AG20443 (cell line): ENCODE measurements at regions not wholly inside any gene's neighbourhood (a gene's known extent, or its start where the extent isn't known, plus 50 kb on each side); places are given as distances from the start of the nearest gene placed in this dataset.

Experiments used
- DNase-seq: peaks from one replicate; pipeline ENCODE4 v3.0.0; 2012; ENCODE audit warnings: low spot score, mixed read lengths

DNA sequence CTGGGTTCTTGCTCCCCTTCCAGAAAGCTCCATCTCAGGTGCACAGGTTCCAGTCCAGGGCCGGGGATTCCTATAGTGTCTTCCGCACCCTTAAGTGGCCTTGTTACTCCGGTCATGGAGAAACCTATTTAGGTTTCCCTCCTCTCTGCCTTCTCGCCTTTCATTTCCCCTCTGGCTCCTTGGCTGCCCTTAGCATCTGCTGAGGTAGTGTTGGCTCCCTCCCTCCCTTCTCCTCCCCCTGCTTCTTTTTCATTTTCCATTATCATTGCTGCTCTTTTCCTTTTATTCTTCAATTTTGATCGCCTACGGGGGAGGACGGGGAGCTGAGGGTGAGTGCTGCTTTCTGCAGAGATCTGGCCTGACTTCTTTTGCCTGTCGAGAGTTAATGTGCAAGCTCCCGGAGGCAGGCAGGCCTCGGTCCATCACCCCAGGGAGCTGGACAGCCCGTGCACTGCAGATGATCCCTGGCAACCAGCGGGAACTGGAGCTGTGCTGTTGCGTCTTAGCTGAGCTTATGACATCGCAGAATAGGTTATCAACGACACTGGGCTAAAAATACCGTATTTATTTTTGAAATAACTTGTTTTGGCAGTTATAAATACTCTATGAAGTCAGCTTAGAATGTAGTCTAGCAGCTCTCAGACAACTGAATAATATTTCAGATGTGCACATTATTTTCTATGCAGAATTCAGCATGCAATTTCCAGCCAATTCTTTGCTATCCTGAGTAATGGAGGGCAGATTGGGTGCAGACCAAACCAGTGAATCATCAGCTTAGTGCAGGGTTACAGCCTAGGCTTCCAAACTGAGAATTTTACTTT lies 141.9 kb downstream of the SLC4A3 start:
- DNase-seq = peak; percentile 50

DNA sequence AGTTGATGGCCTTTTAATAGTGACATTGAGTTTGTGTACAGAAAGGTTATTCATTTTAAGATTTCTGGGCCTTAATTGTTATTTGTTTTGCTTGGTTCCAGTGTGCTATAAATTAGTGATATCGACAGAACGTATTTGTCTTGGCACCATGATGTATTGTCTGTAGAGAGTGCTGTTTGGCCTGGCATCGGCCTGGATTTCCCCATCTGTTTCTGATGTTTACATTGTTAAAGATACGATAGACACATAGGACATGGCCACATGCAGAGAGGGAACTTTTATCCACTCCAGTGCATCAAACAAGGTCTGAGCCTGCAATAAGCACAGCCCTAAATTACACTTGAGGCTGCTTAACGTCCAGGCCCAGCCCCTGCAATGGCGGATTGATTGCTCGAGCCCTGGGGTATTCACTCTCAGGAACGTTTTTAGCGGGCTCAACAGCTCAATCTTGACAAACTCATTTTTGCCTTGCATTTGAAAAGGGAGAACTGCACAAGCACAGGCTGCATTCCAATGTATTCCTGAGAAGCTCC lies 144.7 kb downstream of the SLC4A3 start:
- no peak for DNase-seq

DNA sequence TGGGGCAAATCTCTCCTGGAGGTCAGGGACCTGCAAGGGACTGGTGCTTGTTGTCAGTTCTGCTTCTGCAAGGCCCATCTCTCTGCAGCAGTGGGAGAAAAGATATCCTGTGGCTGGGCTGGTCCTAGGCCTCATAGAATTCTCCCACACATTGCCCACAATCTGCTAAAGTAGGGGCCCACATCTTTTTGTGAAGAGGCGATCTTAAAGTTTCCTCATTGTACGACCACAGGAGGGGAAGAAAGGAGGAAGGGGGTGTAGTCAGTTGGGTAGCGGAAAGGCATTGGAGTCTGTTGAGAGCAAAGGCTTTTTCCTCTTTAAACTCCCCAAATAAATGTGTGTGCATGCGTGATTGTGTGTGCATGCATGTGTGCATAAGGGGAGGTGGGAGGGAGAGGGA lies 145.3 kb downstream of the SLC4A3 start:
- no peak for DNase-seq

DNA sequence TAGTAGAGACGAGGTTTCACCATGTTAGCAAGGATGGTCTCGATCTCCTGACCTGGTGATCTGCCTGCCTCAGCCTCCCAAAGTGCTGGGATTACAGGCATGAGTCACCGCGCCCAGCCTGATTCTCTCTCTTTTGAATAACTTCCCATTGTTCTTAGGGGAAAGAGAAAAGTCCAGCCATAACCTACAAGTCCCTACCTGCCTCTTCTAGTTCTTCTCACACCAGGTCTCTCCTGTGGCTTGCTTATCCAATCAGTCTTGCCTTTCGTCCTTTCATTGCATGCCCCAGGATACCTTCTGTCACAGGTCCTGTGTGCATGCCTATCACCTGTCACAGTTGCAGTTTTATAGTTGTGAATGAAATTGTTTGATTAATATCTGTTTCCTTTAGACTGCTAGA lies 148.1 kb downstream of the SLC4A3 start:
- no peak for DNase-seq

DNA sequence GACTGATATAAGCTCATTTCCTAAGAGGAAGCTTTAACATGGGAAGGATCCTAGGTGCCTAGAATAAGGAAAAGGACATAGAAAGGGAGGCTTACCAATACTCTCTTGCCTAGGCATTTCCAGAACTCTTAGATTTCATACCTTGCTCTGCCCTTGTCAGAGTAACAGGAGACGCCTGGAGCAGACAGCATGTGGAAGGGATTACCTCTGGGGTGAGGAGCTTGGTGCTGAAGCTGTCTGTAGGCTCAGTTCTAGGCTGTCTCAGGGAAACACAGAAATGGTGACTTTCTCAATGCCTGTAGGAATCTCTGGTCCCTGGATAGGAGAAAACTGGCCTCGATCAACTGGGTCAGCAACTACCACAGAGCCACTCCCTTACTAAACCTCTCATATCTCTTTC lies 150.0 kb downstream of the SLC4A3 start:
- DNase-seq = no peak

DNA sequence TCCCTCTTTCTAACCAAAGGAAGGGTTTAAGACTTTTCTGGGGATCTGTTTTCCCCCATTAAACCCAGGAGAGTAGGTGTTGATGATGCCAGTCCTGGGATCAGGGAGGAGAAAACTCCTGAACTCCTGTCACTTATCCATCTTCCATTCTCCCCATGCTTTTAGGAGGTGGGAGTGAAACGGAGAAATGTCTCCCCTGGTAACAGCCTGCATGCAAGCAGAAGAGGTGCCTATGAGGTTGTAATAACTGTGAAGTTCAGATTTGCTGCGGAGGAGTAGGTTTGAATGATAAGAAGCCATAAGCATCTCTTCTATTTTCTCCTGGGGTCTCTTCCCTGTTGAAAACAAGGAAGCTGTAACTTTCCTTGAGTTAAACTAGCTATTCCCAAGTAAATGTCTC lies 150.8 kb downstream of the SLC4A3 start:
- no peak for DNase-seq

DNA sequence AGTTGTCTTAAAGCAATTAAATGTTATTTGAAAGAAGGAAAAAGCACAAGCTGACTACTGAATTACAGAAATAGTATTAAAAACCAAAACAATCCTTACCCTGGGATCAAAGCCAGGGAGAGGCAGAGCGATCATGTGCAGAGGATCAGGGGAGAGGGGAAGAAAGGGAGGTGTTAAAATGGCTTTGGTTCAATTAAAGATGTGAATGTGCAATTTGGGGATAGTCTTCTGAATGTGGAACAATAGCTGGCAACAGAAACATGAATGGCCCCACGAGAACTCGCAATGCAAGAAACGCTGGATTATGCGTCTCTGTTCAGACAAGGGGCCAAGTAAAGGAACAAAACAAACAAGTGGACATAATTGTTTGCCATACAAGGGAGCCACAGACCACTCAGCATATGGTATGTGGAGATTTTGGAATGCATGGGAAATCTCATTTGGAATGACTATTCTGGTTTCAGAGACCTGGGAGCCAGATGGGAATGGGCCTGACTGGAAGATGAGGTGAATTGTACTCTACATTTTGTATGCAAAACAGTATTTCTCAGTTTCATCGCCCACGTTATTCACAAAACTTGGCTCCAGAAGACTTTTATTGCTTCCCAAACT lies 155.4 kb downstream of the SLC4A3 start:
- no peak for DNase-seq

DNA sequence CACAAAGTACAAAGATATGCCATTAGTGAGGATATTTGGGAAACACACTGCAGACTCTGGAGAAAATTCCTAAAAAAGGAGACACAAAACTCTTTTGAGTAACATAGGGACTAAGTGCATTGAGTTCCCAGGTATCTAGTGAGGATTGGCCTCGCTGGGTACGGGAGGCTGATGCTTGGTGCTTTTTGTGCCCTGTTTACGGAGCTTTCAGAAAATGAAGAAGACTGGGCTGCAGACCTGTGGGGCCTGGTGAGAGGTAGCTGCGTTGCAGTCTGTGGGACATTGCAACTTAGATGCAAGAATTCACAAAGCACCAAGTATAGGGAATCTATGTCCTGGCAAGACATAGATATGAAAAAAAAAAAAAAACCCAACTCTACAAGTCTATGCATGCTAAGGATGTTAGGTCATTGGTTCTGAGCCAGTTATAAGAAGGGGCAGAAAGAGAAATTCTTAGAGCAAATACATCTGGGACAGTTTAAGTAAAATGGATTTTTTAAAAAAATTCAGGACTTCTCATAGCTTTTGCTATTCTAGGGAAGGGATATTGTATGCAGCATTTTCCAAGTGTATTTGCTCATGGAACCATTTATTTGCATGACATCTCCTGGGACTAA lies 156.0 kb downstream of the SLC4A3 start:
- no peak for DNase-seq

DNA sequence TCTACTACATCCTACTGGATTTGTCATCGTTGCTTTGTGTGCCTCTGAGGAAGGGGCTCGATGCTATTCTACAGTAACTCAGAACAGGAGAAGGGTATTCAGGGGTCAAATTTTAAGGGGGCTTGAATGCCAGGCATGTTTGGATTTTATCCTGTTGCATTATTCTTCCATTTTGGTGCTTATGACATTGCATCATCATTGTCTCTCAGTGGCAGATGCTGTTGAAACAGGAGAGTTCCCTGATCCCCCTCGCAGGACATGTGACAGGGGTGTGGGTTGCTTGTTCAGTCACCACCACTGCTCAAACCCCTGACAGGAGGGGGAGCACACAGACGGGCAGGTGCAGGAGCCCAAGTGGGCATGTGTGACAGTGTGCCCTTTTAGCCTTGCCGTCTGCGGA lies 156.7 kb downstream of the SLC4A3 start:
- no peak for DNase-seq

DNA sequence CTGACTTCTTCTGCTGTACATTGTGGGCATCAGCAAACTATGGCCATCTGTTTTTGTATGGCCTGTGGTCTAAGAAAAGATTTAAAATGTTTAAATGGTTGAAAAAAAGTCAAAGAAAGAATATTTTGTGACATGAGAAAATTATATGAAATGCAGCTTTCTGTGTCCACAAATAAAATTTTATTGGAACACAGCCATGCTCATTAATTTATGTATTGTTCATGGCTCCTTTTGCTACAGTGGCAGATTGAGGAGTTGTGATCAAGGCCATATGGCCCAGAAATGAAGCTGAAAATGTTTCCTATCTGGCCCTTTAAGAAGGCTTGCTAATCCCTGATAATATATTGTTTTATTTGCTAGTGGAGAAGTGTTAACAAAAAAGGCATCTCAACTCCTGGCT lies 162.0 kb downstream of the SLC4A3 start:
- no peak for DNase-seq

DNA sequence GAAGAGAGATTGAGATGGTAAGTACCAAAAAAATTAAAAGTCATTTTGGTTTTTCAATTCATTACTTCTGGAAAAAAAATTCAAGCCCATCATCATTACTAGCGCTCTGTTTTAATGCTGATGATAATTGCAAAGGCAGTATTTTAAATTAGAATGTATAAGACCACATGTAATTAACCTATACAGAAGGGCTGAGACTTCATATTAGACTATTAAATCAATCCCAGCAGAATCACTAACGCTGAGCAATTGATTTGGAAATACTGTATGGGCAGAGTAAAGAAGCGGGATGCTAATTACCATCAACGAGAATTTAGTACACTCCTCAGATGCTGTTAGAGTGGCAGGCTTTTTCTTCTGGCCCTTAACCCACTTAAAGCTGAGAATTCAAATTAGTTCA lies 165.0 kb downstream of the SLC4A3 start:
- no peak for DNase-seq

DNA sequence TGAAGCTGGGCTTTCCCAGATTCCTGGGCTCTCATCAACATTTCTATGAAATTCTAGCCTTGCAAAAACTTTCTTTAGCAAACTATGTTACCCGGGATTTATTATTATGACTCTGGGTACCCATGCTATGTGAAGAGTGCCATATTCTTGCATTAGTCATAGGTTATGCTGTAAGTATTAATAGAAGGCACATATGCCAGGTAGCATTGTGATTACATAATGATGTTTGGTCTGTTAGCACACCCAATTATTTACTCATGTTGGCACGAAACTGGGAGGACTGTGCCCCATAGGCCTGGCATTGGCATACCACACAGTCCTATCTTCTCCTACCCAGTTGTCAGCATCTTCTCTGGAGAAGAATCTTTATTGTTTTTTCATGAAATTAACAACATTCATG lies 171.0 kb downstream of the SLC4A3 start:
- no peak for DNase-seq

DNA sequence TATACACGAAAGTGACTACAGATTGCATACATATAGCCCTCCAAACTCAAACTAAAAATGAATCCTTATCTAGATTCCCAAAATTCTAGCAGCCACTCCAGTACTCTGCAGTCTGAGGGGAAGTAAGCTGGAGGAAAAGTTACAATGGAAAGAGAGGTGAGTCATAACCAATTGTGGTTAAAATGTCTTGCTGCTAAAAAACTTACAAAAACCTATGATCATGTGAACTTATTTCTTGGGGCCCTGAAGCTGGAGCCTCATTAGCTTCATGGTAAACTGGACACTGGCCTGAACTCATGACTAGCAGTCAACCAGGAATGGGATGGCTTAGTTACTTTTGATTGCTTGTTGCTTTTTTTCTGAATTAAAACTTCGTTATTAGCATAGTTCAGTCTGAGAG lies 175.9 kb downstream of the SLC4A3 start:
- peak; percentile 44 for DNase-seq

DNA sequence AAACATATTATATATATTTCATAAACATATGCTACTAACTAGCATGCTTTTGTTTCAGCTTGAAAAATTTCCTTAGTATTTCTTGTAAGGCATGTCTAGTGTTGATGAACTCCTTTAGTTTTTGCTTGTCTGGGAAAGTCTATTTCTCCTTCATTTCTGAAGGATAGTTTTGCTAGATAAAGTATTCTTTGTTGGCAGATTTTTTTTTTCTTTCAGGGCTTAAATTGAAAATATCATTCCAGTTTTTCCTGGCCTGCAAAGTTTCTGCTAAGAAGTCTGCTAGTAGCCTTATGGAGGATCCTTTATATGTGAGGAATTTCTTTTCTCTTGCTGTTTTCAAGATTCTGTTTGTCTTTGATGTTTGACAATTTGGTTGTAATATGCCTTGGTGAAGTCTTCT lies 183.5 kb downstream of the SLC4A3 start:
- no peak for DNase-seq

DNA sequence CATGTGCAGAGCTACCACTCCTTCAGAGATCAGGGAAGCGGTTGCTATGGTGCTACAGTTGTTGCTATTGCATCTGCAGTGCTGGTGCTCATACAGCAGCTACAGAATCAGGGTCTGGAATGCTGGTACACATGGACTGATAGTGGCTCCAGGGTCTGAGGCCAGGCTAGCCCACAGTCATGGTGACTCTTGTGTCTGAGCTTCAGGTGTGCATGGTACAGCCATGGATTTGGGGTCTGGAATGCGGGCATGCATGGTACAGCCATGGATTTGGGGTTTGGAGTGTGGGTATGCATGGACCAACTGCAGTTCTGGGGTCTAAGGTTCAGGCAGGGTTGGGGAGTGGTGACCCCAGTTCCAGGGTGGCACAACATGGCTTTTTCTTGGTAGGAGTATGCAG lies 185.2 kb downstream of the SLC4A3 start:
- no peak for DNase-seq

DNA sequence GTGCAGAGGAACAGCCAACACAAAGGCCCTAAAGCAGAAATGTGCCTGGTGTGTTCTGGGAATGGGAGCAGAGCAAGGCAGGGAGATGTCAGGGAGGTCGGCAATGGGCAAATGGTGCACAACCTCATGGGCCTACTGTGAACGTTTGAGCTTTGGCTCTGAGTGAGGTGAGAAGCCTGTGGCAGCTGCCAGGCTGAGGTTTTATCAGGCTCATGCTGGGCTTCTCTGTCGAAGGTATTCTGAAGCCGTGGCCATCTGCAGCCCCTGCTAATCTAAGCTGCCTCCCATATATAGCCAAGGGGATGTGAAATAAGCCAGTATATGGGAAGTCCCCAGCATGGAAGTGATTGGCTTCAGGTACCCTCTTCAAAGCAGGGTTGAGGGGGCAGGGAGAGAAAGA lies 193.3 kb downstream of the SLC4A3 start:
- DNase-seq = no peak

DNA sequence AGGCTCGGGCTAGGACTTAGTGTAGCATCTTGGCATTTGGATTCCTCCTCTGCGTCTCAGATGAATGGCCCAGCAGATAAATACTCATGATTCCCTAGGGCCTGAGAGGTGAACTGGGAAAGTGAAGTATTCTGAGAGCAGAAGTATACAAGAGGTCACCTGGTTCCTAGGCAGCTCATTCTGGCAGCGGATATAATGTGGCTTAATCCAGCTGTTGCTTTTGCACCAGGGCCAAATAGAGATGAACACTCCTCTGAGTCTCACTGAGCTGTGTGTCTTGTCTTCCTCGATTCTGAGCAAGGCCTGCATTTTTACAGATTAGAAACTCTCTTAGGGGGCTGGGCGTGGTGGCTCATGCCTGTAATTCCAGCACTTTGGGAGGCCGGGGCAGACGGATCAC lies 196.1 kb downstream of the SLC4A3 start:
- DNase-seq = no peak

DNA sequence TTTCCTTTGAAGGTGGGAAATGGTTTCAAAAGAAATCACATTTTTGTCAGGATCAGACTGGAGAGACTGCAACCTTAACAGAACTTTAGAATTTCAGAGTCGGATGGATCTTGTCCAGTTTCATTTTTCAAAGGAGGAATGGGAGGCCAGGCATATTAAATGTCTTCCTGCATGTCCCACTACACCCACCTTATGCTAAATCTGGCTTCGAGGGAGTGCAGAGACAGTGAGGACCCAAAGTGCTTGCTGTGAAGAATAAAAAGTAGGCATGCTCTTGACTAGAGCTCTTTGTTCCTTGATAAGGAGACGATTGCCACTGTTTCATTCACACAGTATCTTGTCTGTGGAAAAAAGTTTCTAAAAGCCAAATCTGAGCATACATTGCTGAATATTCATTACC lies 197.6 kb downstream of the SLC4A3 start:
- no peak for DNase-seq

DNA sequence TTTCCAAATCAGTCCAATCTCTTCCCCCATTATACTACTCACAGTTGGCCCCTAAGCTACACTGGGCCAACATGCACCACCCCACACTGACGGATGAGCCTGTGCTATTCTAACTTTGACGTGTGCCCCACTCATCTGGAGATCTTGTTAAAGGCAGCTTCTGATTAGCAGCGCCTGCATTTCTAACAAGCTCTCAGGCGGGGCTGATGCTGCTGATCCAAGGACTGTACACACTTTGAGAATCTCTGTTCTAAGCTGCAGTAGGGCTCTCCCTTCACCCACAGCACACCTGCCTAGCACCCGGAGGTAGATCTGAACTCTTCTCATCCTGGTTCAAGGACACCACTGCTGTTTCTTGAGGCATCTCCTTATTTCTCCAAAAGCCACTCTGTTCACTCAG lies 200.7 kb downstream of the SLC4A3 start:
- DNase-seq = no peak

DNA sequence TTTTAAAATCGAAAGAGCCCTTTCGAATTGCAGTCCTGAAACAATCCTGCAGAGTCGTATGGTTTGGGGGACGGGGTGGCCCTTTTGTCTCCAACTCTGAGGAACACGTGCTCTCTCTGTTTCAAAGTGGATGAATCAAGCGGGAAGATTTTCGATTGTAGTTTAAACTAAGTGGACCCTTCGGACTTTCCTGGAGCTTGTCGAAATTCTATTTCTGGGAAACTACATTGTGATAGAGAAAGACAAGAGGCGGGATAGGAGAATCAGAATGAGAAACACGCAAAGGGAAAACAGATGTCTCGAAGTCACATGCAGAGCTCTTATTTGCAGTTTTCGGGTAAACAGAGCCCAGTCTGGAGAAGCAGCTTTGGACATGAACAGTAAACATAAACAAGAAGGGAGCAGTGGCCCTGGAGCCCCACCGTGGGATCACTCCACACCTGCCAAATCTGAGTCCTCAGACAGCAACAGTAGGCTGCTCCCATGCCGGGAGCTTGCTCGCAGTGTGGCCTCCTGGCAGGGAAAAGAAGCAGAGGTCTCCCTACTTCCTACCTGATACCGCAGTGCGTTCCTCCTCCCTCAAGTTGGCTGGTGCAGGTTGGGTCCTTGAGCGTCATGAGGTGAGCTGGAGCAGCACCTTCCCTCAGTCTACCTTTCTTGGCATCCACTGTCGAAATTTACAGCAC lies 202.4 kb downstream of the SLC4A3 start:
- DNase-seq = no peak

DNA sequence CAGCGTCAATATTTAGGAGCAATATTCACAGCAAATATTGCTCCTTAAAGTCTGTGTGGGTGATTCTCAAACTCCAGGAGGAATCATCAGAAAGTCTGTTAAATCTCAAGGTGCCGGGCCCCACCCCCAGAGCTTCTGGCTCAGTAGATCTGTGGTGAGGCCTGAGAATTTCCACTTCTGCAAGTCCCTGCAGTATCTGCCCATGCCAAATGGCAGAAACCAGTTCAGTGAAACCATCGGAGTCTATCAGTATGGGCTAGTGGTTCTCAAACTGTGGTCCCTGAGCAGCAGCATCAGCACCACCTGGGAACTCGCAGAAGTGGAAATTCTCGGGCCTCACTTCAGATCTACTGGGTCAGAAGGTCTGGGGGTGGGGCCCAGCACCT lies 202.9 kb downstream of the SLC4A3 start:
- no peak for DNase-seq

DNA sequence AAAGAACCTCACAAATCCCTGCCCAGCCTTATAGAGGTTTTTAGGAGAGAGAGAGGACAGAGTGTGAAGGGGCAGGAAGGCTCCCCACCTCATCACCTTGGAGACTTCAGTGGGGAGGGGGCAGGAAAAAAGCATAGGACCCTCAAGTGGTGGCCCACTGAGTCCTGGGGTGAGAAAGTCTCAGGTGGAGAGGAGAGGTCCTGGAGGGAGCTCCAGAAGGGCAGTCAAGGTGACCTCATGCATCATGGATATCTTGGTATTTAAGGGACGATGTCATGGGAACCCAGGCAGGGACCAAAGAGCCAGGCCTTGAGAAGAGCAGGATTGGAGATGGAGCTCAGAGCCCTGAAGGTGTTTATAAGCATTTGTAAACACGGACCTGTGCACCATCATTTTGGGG lies 204.5 kb downstream of the SLC4A3 start:
- no peak for DNase-seq

DNA sequence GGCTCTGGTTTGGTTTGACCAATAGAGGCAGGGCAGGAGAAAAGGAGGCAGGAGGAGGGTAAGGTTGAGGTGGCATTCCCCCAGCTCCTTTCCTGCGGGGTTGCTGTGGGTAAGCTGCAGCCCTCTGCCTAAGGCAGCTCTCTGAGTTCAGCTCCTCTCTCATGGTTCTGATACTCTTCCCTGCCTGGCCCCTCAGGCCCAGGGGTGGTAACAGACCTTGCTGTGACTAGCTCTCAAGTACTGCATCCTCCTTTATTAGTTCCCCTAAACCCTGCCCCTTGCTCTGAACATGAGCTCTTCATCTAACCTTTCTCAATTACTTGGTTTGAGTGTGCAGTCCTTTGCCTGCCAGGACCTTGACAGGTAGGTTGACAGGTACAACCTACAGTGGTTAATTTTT lies 205.5 kb downstream of the SLC4A3 start:
- no peak for DNase-seq
